Umbilical cord (tissue), 1 donor: ENCODE measurements at regions not wholly inside any gene's neighbourhood (a gene's known extent, or its start where the extent isn't known, plus 50 kb on each side); places are given as distances from the start of the nearest gene placed in this dataset.
"Not testable (repeated sequence)": the region's sequence is repeated elsewhere in the genome, so short reads cannot be mapped to it uniquely, and the experiment has no call there.

Source experiments
- DNase-seq: peaks from one replicate; pipeline ENCODE4 v3.0.0-alpha.2; 2015; ENCODE audit warnings: low spot score

GRCh38 chr11:38582151-38582550 lies 1984.1 kb upstream of the RAG2 start:
- DNase-seq: peak; percentile 8

- no peak for DNase-seq
These were observed 1979.7 kb upstream of the RAG2 start for GRCh38 chr11:38577769-38578168.

- no peak for DNase-seq
These were observed 1964.5 kb upstream of the RAG2 start for GRCh38 chr11:38562562-38562961.

GRCh38 chr11:38553148-38553547 lies 1955.1 kb upstream of the RAG2 start:
- peak; percentile 29 for DNase-seq

- DNase-seq: no peak
These were observed 1949.4 kb upstream of the RAG2 start for GRCh38 chr11:38547462-38547861.

- DNase-seq: no peak
These were observed 1946.0 kb upstream of the RAG2 start for GRCh38 chr11:38543986-38544385.

- DNase-seq: peak; percentile 2
These were observed 1945.3 kb upstream of the RAG2 start for GRCh38 chr11:38543311-38543710.

- DNase-seq: no peak
These were observed 1941.0 kb upstream of the RAG2 start for GRCh38 chr11:38538866-38539680.

GRCh38 chr11:38530226-38530625 lies 1932.2 kb upstream of the RAG2 start:
- DNase-seq: no peak

- DNase-seq: no peak
These were observed 1926.9 kb upstream of the RAG2 start for GRCh38 chr11:38524945-38525344.

- DNase-seq: no peak
These were observed 1920.0 kb upstream of the RAG2 start for GRCh38 chr11:38517991-38518390.

GRCh38 chr11:38512830-38513229 lies 1914.8 kb upstream of the RAG2 start:
- not testable (repeated sequence) for DNase-seq

- no peak for DNase-seq
These were observed 1912.0 kb upstream of the RAG2 start for GRCh38 chr11:38510041-38510440.

GRCh38 chr11:38503876-38504275 lies 1905.8 kb upstream of the RAG2 start:
- DNase-seq: no peak

GRCh38 chr11:38498721-38499120 lies 1900.7 kb upstream of the RAG2 start:
- DNase-seq: no peak

- no peak for DNase-seq
These were observed 1894.0 kb upstream of the RAG2 start for GRCh38 chr11:38491986-38492385.

GRCh38 chr11:38481391-38481790 lies 1883.4 kb upstream of the RAG2 start:
- no peak for DNase-seq

- DNase-seq: no peak
These were observed 1879.0 kb upstream of the RAG2 start for GRCh38 chr11:38476808-38477575.

GRCh38 chr11:38461751-38462150 lies 1863.7 kb upstream of the RAG2 start:
- DNase-seq: no peak

GRCh38 chr11:38460896-38461295 lies 1862.9 kb upstream of the RAG2 start:
- DNase-seq: peak; percentile 88

- no peak for DNase-seq
These were observed 1862.4 kb upstream of the RAG2 start for GRCh38 chr11:38460429-38460828.

GRCh38 chr11:38456371-38456770 lies 1858.3 kb upstream of the RAG2 start:
- no peak for DNase-seq

GRCh38 chr11:38448284-38448683 lies 1850.2 kb upstream of the RAG2 start:
- no peak for DNase-seq
